Sigmoid colon (tissue), 6 donors: ENCODE measurements at regions not wholly inside any gene's neighbourhood (a gene's known extent, or its start where the extent isn't known, plus 50 kb on each side); places are given as distances from the start of the nearest gene placed in this dataset.

Experiments
- DNase-seq: peaks from one replicate; pipeline ENCODE4 v3.0.0-alpha.2; 2019
- H3K27ac ChIP-seq, 4 donors: fragments of 200-600 bp; sonication (generic); one replicate each; pipeline ENCODE4 v1.5.1; 2016 to 2019; ENCODE audit warnings: mild to moderate bottlenecking in 1 of 4
- H3K27me3 ChIP-seq, 3 donors: fragments of 200-600 bp; sonication (generic); one replicate each; pipeline ENCODE4 v1.5.1; 2019; ENCODE audit warnings: mild to moderate bottlenecking in 1 of 3
- H3K36me3 ChIP-seq, 4 donors: fragments of 200-600 bp; sonication (generic); one replicate each; pipeline ENCODE4 v1.5.1; 2016 to 2019
- H3K4me1 ChIP-seq, 4 donors: fragments of 200-600 bp; sonication (generic); one replicate each; pipeline ENCODE4 v1.5.1; 2017 to 2019
- H3K4me3 ChIP-seq, 4 donors: fragments of 200-600 bp; sonication (generic); one replicate each; pipeline ENCODE4 v1.5.1; 2017 to 2019; ENCODE audit warnings: mild to moderate bottlenecking in 2 of 4, moderate library complexity in 1 of 4
- H3K9me3 ChIP-seq, 4 donors: fragments of 200-600 bp in 3 of 4; sonication (generic) in 3 of 4; one replicate each; pipeline versions ENCODE4 v1.5.1 to v1.6.1; 2013 to 2019
- CTCF ChIP-seq, 4 experiments: fragments of 450-650 bp in 3 of 4; fragments of 200-600 bp in 1 of 4; IDR thresholded peaks; one replicate each; pipeline ENCODE4 v1.5.1; 2016 to 2019; ENCODE audit warnings: antibody characterized with exemption in 4 of 4, mild to moderate bottlenecking in 3 of 4, moderate library complexity in 2 of 4
- EP300 ChIP-seq, 4 donors: sonication (generic); formaldehyde crosslinking; IDR thresholded peaks; one replicate each; pipeline ENCODE4 v1.6.1; 2017; ENCODE audit warnings: antibody characterized with exemption in 4 of 4
- POLR2A ChIP-seq, 2 donors: fragments of 450-650 bp; IDR thresholded peaks; one replicate each; pipeline ENCODE4 v1.6.1; 2016; ENCODE audit warnings: antibody characterized with exemption in 2 of 2, mild to moderate bottlenecking in 2 of 2, moderate library complexity in 2 of 2
- POLR2AphosphoS5 ChIP-seq, 4 donors: sonication (generic); formaldehyde crosslinking; IDR thresholded peaks; one replicate each; pipeline ENCODE4 v1.6.1; 2017; ENCODE audit warnings: antibody characterized with exemption in 4 of 4
- WGBS, 2 donors: extraction: QIAGEN DNeasy Blood & Tissue Kit; methylation state at CpG; one replicate each; pipeline ENCODE4 v1.1.7; 2013; 5-methylcytosine and 5-hydroxymethylcytosine counted together
- intact Hi-C: fragments of 100-400 bp; cut with DNase I; formaldehyde crosslinking; loops from one replicate; pipeline ENCODE4 v1.15.1; 2023
- donor health status: healthy with polysubstance abuse.
- donor health status: healthy.

GRCh38 chr9:588981-589380, 252.5 kb upstream of the DMRT1 start:
- H3K27me3 ChIP-seq = no peaks in the 10 kb centered on the region
- no peaks in the 10 kb centered on the region for H3K36me3 ChIP-seq
- H3K27ac ChIP-seq = peak overlapping the region in 3 of 4 donors; percentile 42 to 62 (median 55)
- intact Hi-C loops = no loop called here
- no peak for TF ChIP-seq POLR2A (IDR thresholded peaks at IDR 0.05)
- no peak for DNase-seq
- H3K4me1 ChIP-seq = peaks cover 0 to 54% (median 15%) of the 10 kb centered on the region in 4 donors
- H3K4me3 ChIP-seq = no peak overlapping the region
- 87 to 94% methylated on average over 3 of the region's 3 CpGs for whole genome bisulfite sequencing, 2 donors
- no peaks in the 10 kb centered on the region for H3K9me3 ChIP-seq

GRCh38 chr9:589723-590122, 251.8 kb upstream of the DMRT1 start:
- 11 to 36% methylated on average over 3 of the region's 3 CpGs for WGBS, 2 donors
- intact Hi-C loops = no loop called here
- TF ChIP-seq POLR2A (IDR thresholded peaks at IDR 0.05) (no peak), POLR2AphosphoS5 (IDR thresholded peaks at IDR 0.05) (no peak), CTCF (IDR thresholded peaks at IDR 0.05) (no peak), EP300 (IDR thresholded peaks at IDR 0.05) (no peak)
- Histone ChIP-seq H3K27ac (peak overlapping the region in 3 of 4 donors; percentile 42 to 62 (median 55)), H3K4me3 (no peak overlapping the region), H3K4me1 (peaks cover 0 to 54% (median 15%) of the 10 kb centered on the region in 4 donors), H3K36me3 (no peaks in the 10 kb centered on the region), H3K27me3 (no peaks in the 10 kb centered on the region), H3K9me3 (no peaks in the 10 kb centered on the region)
- DNase-seq = no peak

- 31 to 60% methylated on average over 4 of the region's 4 CpGs for WGBS, 2 donors
- Histone ChIP-seq H3K27me3 (no peaks in the 10 kb centered on the region), H3K4me3 (no peak overlapping the region), H3K9me3 (no peaks in the 10 kb centered on the region), H3K36me3 (no peaks in the 10 kb centered on the region), H3K27ac (no peak overlapping the region), H3K4me1 (peaks cover 0 to 53% (median 15%) of the 10 kb centered on the region in 4 donors)
- no peak for DNase-seq
- TF ChIP-seq POLR2A (IDR thresholded peaks at IDR 0.05) (no peak), CTCF (IDR thresholded peaks at IDR 0.05) (no peak), EP300 (IDR thresholded peaks at IDR 0.05) (no peak), POLR2AphosphoS5 (IDR thresholded peaks at IDR 0.05) (no peak)
- intact Hi-C loops = no loop called here
Measured at GRCh38 chr9:591292-591691, 250.2 kb upstream of the DMRT1 start.

GRCh38 chr9:592225-592624, 249.3 kb upstream of the DMRT1 start:
- Histone ChIP-seq H3K27ac (no peak overlapping the region), H3K4me1 (peaks cover 0 to 44% (median 14%) of the 10 kb centered on the region in 4 donors), H3K9me3 (no peaks in the 10 kb centered on the region), H3K4me3 (no peak overlapping the region), H3K27me3 (no peaks in the 10 kb centered on the region), H3K36me3 (no peaks in the 10 kb centered on the region)
- no peak for DNase-seq
- intact Hi-C loops = no loop called here
- TF ChIP-seq POLR2AphosphoS5 (IDR thresholded peaks at IDR 0.05) (no peak), EP300 (IDR thresholded peaks at IDR 0.05) (no peak), POLR2A (IDR thresholded peaks at IDR 0.05) (no peak), CTCF (IDR thresholded peaks at IDR 0.05) (no peak)
- 55 to 74% methylated on average over 9 of the region's 9 CpGs for WGBS, 2 donors

- Histone ChIP-seq H3K9me3 (no peaks in the 10 kb centered on the region), H3K4me3 (no peak overlapping the region), H3K4me1 (peaks cover 0 to 39% (median 11%) of the 10 kb centered on the region in 4 donors), H3K27ac (no peak overlapping the region), H3K36me3 (no peaks in the 10 kb centered on the region), H3K27me3 (no peaks in the 10 kb centered on the region)
- WGBS, 2 donors = 89 to 95% methylated on average over 3 of the region's 3 CpGs
- TF ChIP-seq POLR2A (IDR thresholded peaks at IDR 0.05) (no peak), EP300 (IDR thresholded peaks at IDR 0.05) (no peak), POLR2AphosphoS5 (IDR thresholded peaks at IDR 0.05) (no peak), CTCF (IDR thresholded peaks at IDR 0.05) (no peak)
- DNase-seq = no peak
- intact Hi-C loops = no loop called here
Measured at GRCh38 chr9:592733-593132, 248.8 kb upstream of the DMRT1 start.
